ENCODE measurements at regions not wholly inside any gene's neighbourhood (a gene's known extent, or its start where the extent isn't known, plus 50 kb on each side); places are given as distances from the start of the nearest gene placed in this dataset.

DNA sequence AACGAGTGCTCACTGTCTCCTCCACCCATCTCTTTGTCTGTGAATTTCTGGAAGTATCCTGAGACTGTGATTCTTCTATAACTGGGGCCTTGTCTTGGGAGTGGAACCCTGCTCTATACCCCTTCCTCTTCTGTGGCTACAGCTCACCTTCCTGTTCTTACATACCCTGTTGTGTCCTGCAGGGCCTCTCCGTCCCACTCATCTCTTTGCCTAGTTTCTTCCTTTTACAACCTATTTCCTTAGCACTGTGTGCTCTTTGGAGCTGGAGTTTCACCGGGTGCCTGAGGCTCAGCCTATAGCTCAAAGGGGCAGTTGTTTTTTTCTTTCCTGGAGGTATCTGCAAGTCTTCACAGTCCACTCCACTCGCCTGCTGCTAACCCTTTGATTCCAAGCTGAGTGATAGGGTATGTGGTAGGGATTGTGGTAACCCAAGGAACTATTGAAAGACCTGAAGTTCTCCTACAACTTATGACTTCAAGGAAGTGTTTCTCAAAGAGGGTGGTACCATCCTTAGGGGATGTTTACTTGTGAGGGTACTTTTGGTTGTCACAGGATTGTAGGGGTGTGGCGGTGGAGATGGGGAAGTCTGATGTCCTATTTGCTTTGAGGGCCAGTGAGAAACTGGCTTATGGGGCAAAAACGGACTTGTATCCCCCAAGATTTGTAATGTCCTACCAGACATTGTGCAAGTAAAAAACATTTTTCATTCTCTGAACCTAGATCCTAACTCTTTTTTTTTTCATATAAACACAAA, 66.6 kb upstream of the ARL8B start:
- no peak for TF ChIP-seq EZH2 (IDR thresholded peaks at IDR 0.05; ENCODE audit: insufficient read depth, low read length)
- TF ChIP-seq CTCF (IDR thresholded peaks at IDR 0.05; ENCODE audit: insufficient read depth, low read depth, low read length): no peak
